ENCODE measurements at regions not wholly inside any gene's neighbourhood (a gene's known extent, or its start where the extent isn't known, plus 50 kb on each side); places are given as distances from the start of the nearest gene placed in this dataset.

GRCh38 chr11:37560346-37560745 is 962.3 kb upstream of the RAG2 start:
- POLR2A ChIA-PET: no interaction called here
- no peak for ATAC-seq (ENCODE audit: low read depth)
- Mint-ChIP-seq H3K4me3 (no peak overlapping the region), H3K27ac (no peak overlapping the region), H3K9me3 (no peaks in the 10 kb centered on the region), H3K36me3 (no peaks in the 10 kb centered on the region), H3K4me1 (no peaks in the 10 kb centered on the region), H3K27me3 (no peaks in the 10 kb centered on the region)
- no peak for DNase-seq

- Mint-ChIP-seq H3K36me3 (no peaks in the 10 kb centered on the region), H3K4me1 (no peaks in the 10 kb centered on the region), H3K27me3 (no peaks in the 10 kb centered on the region), H3K27ac (no peak overlapping the region), H3K4me3 (no peak overlapping the region), H3K9me3 (no peaks in the 10 kb centered on the region)
- DNase-seq (no peak), ATAC-seq (ENCODE audit: low read depth) (no peak)
- POLR2A ChIA-PET: no interaction called here
Measured at GRCh38 chr11:37558619-37559210, 960.7 kb upstream of the RAG2 start.

GRCh38 chr11:37557990-37558389 is 960.0 kb upstream of the RAG2 start:
- Mint-ChIP-seq H3K9me3 (no peaks in the 10 kb centered on the region), H3K4me3 (no peak overlapping the region), H3K27me3 (no peaks in the 10 kb centered on the region), H3K4me1 (no peaks in the 10 kb centered on the region), H3K27ac (no peak overlapping the region), H3K36me3 (no peaks in the 10 kb centered on the region)
- DNase-seq (no peak), ATAC-seq (ENCODE audit: low read depth) (no peak)
- POLR2A ChIA-PET: no interaction called here

- Mint-ChIP-seq H3K27ac (no peak overlapping the region), H3K36me3 (no peaks in the 10 kb centered on the region), H3K27me3 (no peaks in the 10 kb centered on the region), H3K4me1 (no peaks in the 10 kb centered on the region), H3K9me3 (peaks cover 2% of the 10 kb centered on the region), H3K4me3 (no peak overlapping the region)
- POLR2A ChIA-PET: no interaction called here
- ATAC-seq (ENCODE audit: low read depth): no peak
- no peak for DNase-seq
Measured at GRCh38 chr11:37552284-37552683, 954.2 kb upstream of the RAG2 start.

DNA sequence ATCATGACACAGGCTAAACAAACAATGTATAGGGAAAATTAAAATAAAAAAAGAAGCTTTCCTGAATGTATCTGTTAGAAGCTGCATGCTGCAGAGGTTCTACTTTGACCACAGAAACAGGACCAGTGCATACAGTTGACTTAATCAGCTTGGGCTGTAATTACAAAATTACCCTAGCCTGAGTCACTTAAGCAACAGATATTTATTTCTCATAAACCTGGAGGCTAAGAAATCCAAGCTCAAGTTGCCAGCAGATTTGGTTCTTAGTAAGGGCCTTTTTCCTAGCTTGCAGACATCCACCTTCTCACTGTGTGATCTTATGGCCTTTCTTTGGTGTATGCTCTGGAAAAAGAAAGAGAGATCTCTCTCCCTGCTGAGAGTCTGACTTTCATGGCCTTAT is 946.5 kb upstream of the RAG2 start:
- Mint-ChIP-seq H3K27ac (no peak overlapping the region), H3K4me3 (no peak overlapping the region)

DNA sequence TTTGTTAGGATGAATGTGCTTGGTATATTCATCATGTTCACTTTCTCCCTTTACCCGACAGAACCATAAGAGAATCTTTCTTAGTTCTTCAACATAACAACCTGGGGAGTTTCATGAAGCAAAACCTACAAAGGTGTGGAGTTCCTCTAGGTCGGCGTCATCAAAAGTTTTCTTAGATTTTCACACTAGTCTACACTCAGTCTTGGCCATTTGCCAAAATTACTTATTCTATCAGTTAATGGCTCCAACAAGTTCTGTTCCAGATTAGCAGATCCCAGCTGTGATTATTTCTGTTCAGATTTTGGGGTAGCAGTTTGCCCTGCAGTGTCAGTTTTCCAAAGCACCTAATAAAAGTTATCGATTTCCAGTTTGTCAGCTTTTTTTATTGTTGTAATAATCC is 935.8 kb upstream of the RAG2 start:
- no peak overlapping the region for H3K27ac Mint-ChIP-seq
- no peaks in the 10 kb centered on the region for H3K36me3 Mint-ChIP-seq
- no peaks in the 10 kb centered on the region for H3K4me1 Mint-ChIP-seq
- no peak for ATAC-seq (ENCODE audit: low read depth)
- H3K27me3 Mint-ChIP-seq: no peaks in the 10 kb centered on the region
- H3K4me3 Mint-ChIP-seq: no peak overlapping the region
- POLR2A ChIA-PET: no interaction called here
- DNase-seq: no peak
- H3K9me3 Mint-ChIP-seq: peaks cover 8% of the 10 kb centered on the region

More for the DNA sequence above, 946.5 kb upstream of the RAG2 start:
- Mint-ChIP-seq H3K4me1 (no peaks in the 10 kb centered on the region), H3K36me3 (no peaks in the 10 kb centered on the region), H3K27me3 (no peaks in the 10 kb centered on the region), H3K9me3 (peaks cover 2% of the 10 kb centered on the region)
- POLR2A ChIA-PET: no interaction called here
- ATAC-seq (ENCODE audit: low read depth): no peak
- DNase-seq: no peak

DNA sequence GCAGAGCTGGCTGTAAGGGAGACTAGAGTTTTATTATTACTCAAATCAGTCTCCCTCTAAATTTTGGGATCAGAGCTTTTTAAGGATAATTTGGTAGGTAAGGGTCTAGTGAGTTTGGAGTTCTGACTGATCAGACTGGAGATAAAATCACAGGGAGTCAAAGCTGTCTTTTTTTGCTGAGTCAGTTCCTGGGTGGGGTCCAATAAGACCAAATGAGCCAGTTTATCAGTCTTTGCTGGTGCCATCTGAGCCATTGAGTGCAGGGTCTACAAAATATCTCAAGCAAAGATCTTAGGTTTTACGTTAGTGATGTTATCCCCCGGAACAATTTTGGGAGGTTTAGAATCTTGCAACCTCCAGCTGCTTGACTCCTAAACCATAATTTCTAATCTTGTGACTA is 935.1 kb upstream of the RAG2 start:
- POLR2A ChIA-PET: no interaction called here
- ATAC-seq (ENCODE audit: low read depth): no peak
- H3K36me3 Mint-ChIP-seq: no peaks in the 10 kb centered on the region

GRCh38 chr11:37532271-37532670 is 934.2 kb upstream of the RAG2 start:
- POLR2A ChIA-PET: no interaction called here
- no peak for DNase-seq
- no peak for ATAC-seq (ENCODE audit: low read depth)
- no peaks in the 10 kb centered on the region for H3K4me1 Mint-ChIP-seq
- H3K27me3 Mint-ChIP-seq: no peaks in the 10 kb centered on the region
- no peak overlapping the region for H3K27ac Mint-ChIP-seq
- H3K4me3 Mint-ChIP-seq: no peak overlapping the region
- H3K9me3 Mint-ChIP-seq: peaks cover 14% of the 10 kb centered on the region
- H3K36me3 Mint-ChIP-seq: no peaks in the 10 kb centered on the region

More for the DNA sequence above, 935.1 kb upstream of the RAG2 start:
- no peak overlapping the region for H3K4me3 Mint-ChIP-seq
- H3K4me1 Mint-ChIP-seq: no peaks in the 10 kb centered on the region
- no peak overlapping the region for H3K27ac Mint-ChIP-seq
- H3K9me3 Mint-ChIP-seq: peaks cover 14% of the 10 kb centered on the region
- no peaks in the 10 kb centered on the region for H3K27me3 Mint-ChIP-seq
- DNase-seq: no peak

GRCh38 chr11:37527545-37527944 is 929.5 kb upstream of the RAG2 start:
- POLR2A ChIA-PET: no interaction called here
- Mint-ChIP-seq H3K9me3 (peaks cover 17% of the 10 kb centered on the region), H3K36me3 (no peaks in the 10 kb centered on the region), H3K4me3 (no peak overlapping the region), H3K4me1 (no peaks in the 10 kb centered on the region), H3K27me3 (no peaks in the 10 kb centered on the region), H3K27ac (no peak overlapping the region)
- ATAC-seq (ENCODE audit: low read depth) (no peak), DNase-seq (no peak)

GRCh38 chr11:37525336-37525735 is 927.3 kb upstream of the RAG2 start:
- Mint-ChIP-seq H3K36me3 (no peaks in the 10 kb centered on the region), H3K27me3 (no peaks in the 10 kb centered on the region), H3K27ac (no peak overlapping the region), H3K4me1 (no peaks in the 10 kb centered on the region), H3K9me3 (peaks cover 14% of the 10 kb centered on the region), H3K4me3 (no peak overlapping the region)
- ATAC-seq (ENCODE audit: low read depth) (no peak), DNase-seq (no peak)
- POLR2A ChIA-PET: no interaction called here

DNA sequence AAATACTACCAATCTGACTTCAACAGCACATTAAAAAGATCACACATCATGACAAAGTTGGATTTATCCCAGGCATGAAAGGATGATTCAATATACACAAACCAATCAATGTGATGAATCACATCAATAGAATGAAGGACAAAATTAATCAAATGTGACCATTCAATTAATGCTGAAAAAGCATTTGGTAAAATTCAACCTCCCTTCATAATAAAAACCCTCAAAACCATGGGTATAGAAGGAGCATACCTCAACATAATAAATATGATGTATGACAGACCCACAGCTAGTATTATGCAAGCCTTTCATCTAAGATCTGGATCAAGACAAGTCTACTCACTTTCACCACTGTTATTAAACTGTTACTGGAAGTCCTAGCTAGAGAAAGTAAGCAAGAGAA is 921.7 kb upstream of the RAG2 start:
- no peaks in the 10 kb centered on the region for H3K27me3 Mint-ChIP-seq

GRCh38 chr11:37512156-37512780 is 914.2 kb upstream of the RAG2 start:
- Mint-ChIP-seq H3K36me3 (no peaks in the 10 kb centered on the region), H3K27me3 (no peaks in the 10 kb centered on the region)

More for the DNA sequence above, 921.7 kb upstream of the RAG2 start:
- H3K27ac Mint-ChIP-seq: no peak overlapping the region
- DNase-seq: no peak
- H3K36me3 Mint-ChIP-seq: no peaks in the 10 kb centered on the region
- no peak for ATAC-seq (ENCODE audit: low read depth)
- H3K9me3 Mint-ChIP-seq: peaks cover 1% of the 10 kb centered on the region
- H3K4me3 Mint-ChIP-seq: no peak overlapping the region
- H3K4me1 Mint-ChIP-seq: no peaks in the 10 kb centered on the region
- POLR2A ChIA-PET: no interaction called here

GRCh38 chr11:37511425-37511933 is 913.4 kb upstream of the RAG2 start:
- POLR2A ChIA-PET: no interaction called here
- Mint-ChIP-seq H3K4me3 (no peak overlapping the region), H3K27me3 (no peaks in the 10 kb centered on the region), H3K36me3 (no peaks in the 10 kb centered on the region), H3K9me3 (peaks cover 4% of the 10 kb centered on the region), H3K27ac (no peak overlapping the region), H3K4me1 (no peaks in the 10 kb centered on the region)
- ATAC-seq (ENCODE audit: low read depth) (no peak), DNase-seq (no peak)

More at GRCh38 chr11:37512156-37512780, 914.2 kb upstream of the RAG2 start:
- no peaks in the 10 kb centered on the region for H3K4me1 Mint-ChIP-seq
- H3K27ac Mint-ChIP-seq: no peak overlapping the region
- no peak overlapping the region for H3K4me3 Mint-ChIP-seq
- POLR2A ChIA-PET: no interaction called here
- DNase-seq: no peak
- H3K9me3 Mint-ChIP-seq: peaks cover 3% of the 10 kb centered on the region
- no peak for ATAC-seq (ENCODE audit: low read depth)

DNA sequence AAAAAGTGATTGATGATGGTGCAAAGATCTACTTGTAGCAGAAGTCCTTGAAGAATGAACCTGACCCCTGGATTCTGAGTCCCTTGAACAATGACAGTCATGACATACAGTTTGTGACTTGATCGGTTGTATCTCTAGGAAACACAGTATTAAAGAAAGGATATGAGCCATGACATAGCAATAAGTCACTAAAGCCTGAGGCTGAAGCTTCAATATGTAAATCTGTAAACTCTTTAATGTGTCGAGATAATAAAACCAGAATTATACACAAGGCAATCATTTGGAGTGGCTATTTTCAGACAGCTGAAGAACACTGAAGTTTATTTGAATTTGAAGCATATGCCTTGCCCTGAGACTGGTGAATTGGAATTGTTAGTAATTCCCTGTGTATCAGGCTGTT is 911.5 kb upstream of the RAG2 start:
- DNase-seq (no peak), ATAC-seq (ENCODE audit: low read depth) (no peak)
- peaks cover 7% of the 10 kb centered on the region for H3K9me3 Mint-ChIP-seq
- POLR2A ChIA-PET: no interaction called here
- no peaks in the 10 kb centered on the region for H3K27me3 Mint-ChIP-seq
- no peaks in the 10 kb centered on the region for H3K4me1 Mint-ChIP-seq
- no peak overlapping the region for H3K4me3 Mint-ChIP-seq
- no peaks in the 10 kb centered on the region for H3K36me3 Mint-ChIP-seq
- H3K27ac Mint-ChIP-seq: no peak overlapping the region

Measured in activated naive CD8-positive, alpha-beta T cell treated with anti-CD3 and anti-CD28 coated beads, Interleukin-2, amount 10 ng/mL, durations not matched to agents 7 days and 5 days (primary cell).